HG03039 (cell line): ENCODE measurements at regions not wholly inside any gene's neighbourhood (a gene's known extent, or its start where the extent isn't known, plus 50 kb on each side); places are given as distances from the start of the nearest gene placed in this dataset.
"Not testable (repeated sequence)": the region's sequence is repeated elsewhere in the genome, so short reads cannot be mapped to it uniquely, and the experiment has no call there.

ENCODE experiments used
- ATAC-seq: cut with Tn5 transposase; IDR thresholded peaks from one replicate; pipeline ENCODE4 v1.9.1; 2021; ENCODE audit warnings: mild to moderate bottlenecking, moderate library complexity; ENCODE audit not compliant: unreplicated experiment

GRCh38 chr12:65675141-65675621 lies 149.1 kb upstream of the HMGA2 start:
- no peak for ATAC-seq

DNA sequence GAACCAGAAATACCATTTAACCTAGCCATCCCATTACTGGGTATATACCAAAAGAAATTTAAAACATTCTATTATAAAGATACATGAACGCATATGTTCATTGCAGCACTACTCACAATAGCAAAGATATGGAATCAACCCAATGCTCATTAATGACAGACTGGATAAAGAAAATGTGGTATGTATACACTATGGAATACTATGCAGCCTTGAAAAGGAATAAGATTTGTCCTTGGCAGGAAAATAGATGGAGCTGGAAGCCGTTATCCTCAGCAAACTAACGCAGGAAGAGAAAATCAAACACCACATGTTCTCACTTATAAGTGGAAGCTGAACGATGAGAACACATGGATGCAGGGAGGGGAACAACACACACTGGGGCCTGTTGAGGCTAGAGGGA lies 146.1 kb upstream of the HMGA2 start:
- not testable (repeated sequence) for ATAC-seq

DNA sequence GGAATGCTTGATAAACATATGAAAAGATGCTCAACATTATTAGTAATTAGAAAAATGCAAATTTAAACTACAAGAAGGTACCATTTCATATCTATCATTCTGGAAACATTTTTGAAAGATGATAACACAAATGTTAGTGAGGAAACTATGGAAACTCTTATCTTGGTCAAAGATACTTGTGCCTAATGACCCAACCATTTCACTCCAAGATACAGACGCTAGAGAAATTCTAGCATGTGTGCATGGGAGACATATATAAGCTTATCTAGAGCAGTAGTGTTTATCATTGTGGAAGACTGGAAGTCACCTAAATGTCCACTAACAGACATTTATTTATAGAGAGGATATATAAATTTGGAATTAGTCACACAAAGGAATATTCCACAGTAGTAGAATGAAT lies 143.1 kb upstream of the HMGA2 start:
- ATAC-seq = no peak

- ATAC-seq = no peak
Observed at GRCh38 chr12:65682112-65682511, 142.2 kb upstream of the HMGA2 start.

DNA sequence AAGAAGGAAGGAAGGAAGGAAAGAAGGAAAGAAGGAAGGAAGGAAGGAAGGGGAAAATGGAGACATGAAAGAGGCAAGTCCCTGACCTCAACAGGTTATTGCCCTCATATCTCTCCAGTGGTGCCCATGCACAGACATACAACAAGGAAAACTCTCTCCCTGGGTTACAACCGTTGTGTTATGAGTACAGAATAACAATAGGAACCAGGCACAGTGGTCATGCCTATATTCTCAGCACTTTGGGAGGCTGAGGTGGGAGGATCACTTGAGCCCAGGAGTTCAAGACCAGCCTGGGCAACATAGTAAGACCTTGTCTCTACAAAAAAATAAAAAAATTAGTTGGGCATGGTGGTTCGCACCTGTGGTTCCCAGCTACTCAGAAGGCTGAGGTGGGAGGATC lies 139.4 kb upstream of the HMGA2 start:
- no peak for ATAC-seq

- ATAC-seq = no peak
Observed at GRCh38 chr12:65685514-65685913, 138.8 kb upstream of the HMGA2 start.

- no peak for ATAC-seq
Observed at GRCh38 chr12:65689508-65689907, 134.8 kb upstream of the HMGA2 start.

GRCh38 chr12:65690477-65690876 lies 133.8 kb upstream of the HMGA2 start:
- no peak for ATAC-seq

- no peak for ATAC-seq
Observed at GRCh38 chr12:65694130-65694529, 130.2 kb upstream of the HMGA2 start.

DNA sequence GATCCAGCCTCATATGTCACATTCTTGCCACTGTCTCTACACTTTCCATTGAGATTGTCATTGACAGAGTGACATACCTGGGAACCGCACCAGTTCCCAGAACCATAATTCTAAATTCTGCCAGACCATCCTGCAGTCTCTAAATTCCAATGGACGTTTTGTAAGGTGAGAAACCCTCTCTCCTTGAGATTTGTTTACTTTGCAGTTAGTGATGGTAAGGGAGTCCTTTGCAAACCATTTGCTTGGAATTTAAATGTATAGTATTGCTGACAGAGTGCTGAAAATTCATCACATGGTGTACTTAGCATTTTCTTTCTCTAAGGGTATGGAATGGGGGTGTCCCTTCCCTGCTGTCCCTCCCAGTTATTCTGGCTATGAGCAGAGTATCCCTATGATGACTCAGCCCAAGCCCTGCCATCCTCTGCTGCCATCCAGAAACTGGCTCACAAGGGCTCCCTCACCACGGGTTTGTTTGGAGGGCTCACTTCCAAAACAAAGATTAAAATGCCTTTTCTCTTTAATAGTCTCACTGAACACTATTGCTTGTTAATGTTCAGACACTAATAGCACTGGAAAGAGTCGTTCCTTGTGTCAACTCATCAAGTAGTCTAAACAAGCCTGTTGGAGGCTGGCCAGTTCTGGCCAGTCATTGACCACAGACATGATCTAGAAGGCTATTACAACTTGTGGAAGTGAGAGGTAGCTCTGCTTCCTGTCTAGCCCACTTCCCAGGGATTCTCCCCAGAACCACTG lies 129.0 kb upstream of the HMGA2 start:
- no peak for ATAC-seq

DNA sequence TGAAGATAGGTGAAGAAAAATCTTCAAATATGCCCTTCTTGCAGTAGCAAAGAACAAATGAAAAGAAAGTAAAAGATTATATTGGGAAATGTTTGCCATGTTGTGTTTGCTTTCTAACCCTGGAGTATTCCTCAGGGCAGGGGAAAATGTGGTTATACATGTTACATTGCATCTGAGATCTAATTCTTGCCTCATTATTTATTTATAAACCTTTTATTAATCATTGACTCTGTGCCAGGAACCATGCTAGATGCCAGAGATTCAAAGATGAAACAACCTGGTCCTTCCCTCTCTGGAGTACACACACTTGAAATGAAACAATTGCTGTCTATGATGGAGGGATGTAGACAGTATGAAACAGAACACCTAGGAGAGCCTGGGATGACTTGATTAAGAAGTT lies 128.1 kb upstream of the HMGA2 start:
- no peak for ATAC-seq

DNA sequence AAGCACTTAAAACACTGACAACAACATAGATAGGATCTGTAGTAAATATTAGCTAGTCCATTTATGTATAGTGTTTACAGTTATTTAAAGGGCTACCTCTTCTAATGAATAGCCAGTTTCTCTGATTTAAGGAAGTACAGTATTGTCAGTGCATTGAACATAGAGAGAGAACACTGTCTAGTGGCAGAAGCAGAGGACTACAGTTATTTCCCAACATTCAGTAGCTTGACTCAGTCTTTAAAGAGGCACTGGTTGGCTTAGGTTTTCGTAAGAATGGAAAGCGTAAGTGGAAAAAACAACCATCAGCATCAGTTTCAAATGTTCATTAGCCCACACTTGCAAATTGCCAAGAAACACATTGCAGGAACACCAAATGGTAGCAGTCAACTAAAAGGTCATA lies 125.0 kb upstream of the HMGA2 start:
- ATAC-seq = no peak

DNA sequence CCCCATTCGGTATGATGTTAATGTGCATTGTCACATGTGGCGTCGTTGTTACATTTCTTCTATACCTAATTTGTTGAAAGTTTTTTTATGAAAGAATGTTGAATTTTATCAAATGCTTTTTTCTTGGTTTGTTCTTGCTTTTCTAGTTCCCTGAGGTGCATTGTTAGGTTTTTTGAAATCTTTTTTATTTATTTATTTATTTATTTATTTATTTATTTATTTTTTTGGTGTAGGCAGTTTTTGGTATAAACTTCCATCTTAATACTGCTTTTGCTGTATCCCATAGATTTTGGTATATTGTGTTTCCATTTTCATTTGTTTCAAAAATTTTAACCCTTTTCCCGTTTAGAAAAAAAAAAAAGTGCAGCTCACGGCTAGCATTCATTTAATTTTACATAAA lies 121.1 kb upstream of the HMGA2 start:
- ATAC-seq = no peak

DNA sequence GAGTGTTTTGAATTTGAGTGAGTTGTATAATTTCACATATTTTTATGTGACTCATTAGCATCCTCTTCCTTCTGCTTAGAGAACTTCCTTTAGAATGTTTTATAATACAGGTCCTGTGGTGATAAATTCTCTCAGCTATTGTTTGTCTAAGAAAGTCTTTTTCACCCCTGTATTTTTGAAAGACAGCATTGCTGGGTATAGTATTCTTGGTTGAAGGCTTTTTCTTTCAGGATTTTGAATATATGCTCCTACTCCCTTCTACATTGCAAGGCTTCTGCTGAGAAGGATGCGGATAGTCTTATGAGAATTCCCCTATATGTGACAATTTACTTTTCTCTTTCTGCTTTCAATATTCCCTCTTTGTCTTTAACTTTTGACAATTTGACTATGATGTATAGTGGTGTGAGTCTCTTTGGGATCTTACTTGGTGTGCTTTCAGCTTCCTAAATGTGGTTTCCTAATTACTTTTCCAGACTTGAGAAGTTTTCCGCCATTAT lies 118.9 kb upstream of the HMGA2 start:
- ATAC-seq = no peak

DNA sequence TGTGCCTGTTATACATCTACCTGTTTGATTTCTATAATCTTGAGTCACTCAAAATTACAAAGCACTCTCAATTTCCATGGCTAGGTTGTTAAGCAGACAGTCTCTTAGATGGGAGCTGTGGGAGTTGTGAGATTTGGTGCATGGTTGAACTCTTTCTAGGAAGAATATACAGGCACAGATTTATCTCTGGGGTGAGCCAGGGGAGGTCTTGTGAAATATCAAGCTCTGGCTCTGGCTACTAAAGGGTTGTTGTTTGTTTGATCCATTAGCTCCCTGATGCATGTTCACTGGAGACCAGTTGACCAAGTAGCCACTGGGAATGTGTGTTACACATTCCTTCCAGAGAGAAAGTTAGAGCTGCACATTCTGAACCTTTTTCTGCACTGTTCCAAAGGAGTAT lies 117.2 kb upstream of the HMGA2 start:
- ATAC-seq = no peak

DNA sequence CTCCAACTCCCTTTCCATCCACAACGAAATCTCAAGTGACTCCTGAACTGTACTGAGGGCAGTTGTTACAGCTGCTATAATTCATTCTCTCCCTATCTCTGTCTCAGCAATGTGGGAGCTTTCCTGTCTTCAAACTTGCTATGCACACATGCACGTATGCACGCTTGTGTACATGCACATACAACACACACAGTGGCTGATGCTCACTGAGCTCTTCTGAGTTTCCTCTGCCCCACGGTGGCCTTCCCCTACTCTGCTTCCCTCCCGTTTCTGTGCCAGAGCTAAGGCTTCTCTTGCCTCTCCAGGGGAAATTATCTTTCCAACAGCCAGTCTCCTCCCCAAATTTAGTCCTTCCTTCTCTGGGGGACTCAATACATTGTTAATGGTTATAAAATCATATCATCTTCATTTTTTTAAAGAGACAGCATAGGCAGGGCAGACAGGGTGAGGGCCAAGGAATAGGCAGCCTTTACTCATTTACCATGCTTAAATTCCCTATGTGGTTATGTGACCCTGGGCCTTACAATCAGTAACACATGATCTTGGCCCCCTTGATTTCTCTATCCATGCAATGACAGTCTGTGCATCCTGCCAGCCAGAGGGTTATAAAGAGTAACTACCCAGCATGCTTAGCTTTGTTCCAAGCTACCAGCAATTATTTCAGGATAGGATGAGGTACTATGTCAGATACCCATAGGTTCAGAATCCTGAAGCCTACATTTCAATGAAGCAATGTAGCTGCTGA lies 111.9 kb upstream of the HMGA2 start:
- no peak for ATAC-seq

DNA sequence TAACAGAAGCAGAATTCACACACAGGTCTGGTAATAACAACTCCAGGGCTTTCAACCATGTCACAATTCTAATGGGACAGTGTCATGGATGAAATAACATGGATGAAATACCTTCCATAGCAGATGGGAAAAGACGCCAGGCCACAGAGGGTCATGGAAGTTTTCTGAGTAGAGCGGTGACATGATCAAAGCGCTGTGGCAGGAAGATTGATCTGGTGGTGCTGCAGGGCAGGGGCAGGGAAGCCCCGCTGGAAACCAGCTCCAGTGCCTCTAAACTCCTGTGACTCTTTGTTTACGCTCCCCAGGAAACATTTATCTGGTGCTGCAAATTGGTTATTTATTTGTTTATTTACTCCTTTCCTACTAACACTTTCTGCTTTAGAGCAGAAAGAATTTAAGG lies 108.3 kb upstream of the HMGA2 start:
- no peak for ATAC-seq

DNA sequence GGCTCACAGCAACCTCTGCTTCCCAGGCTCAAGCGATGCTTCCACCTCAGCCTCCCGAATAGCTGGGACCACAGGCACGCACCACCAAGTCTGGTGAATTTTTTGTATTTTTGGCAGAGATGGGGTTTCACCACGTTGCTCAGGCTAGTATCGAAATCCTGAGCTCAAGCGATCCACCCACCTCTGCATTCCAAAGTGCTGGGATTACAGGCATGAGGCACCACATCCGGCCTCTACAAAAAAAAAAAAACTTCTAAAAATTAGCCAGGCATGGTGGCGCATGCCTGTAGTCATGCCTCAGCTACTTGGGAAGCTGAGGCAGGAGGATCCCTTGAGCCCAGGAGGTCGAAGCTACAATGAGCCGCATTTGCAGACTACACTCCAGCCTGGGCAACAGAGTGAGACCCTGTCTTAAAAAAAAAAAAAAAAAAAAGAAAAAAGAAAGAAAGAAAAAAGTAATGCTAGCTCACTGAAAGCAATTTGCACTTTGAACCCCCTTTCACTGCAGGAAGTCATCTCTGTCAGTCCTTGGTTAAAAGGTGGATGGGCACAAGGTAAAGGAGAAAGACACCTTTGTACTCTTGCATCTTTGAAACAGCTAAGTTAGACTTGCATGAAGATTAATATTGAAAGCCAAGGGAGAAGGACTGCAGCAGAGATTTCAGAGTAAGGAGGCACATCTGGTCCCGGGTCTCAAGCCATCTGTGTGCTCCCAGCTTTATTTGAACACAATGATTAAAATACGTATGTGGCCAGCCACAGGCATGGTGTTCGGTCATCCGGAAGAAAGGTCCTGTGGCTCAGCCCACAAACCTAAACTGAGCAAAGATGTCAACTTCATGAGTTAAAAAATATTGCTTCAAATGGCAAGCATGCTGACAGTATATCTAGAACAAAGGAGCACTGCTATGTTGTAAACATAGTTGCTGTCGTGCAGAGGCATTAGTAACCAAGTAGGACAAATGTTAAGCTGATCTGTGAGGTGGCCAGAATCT lies 103.8 kb upstream of the HMGA2 start:
- ATAC-seq = no peak

GRCh38 chr12:65721541-65722190 lies 102.6 kb upstream of the HMGA2 start:
- no peak for ATAC-seq

DNA sequence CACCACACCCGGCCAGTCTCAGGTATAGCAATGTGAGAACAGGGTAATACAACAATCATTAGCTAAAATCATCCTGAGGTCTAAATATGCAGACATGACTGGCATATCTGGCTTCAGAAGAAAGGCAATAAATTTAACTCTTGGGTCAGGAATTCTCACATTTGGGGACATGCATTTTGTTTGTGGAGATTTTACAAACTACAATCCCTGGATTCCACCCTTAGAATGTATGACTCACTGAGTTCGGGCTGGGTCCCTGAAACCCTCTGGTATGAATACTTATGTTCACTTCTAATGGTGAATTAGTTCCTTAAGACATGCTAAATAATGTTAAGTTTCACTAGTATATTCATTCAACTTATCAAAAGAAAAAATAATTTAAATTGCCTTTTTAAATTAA lies 98.9 kb upstream of the HMGA2 start:
- no peak for ATAC-seq

- ATAC-seq = no peak
Observed at GRCh38 chr12:65728455-65728847, 95.8 kb upstream of the HMGA2 start.
